Parathyroid adenoma (tissue), 2 donors: ENCODE measurements at regions not wholly inside any gene's neighbourhood (a gene's known extent, or its start where the extent isn't known, plus 50 kb on each side); places are given as distances from the start of the nearest gene placed in this dataset.

Experiments used
- H2AFZ ChIP-seq: fragments of 300-600 bp; sonication (generic); one replicate; pipeline ENCODE4 v1.7.0; 2017; ENCODE audit warnings: antibody characterized with exemption, mild to moderate bottlenecking
- H3K27ac ChIP-seq: fragments of 300-600 bp; sonication (generic); one replicate; pipeline ENCODE4 v1.7.0; 2017
- H3K27me3 ChIP-seq: fragments of 300-600 bp; sonication (generic); one replicate; pipeline ENCODE4 v1.7.0; 2017; ENCODE audit warnings: low read length; ENCODE audit not compliant: control insufficient read depth, insufficient read depth
- H3K36me3 ChIP-seq: fragments of 300-600 bp; sonication (generic); one replicate; pipeline ENCODE4 v1.7.0; 2017; ENCODE audit warnings: low read length; ENCODE audit not compliant: control insufficient read depth, insufficient read depth
- H3K4me1 ChIP-seq: fragments of 300-600 bp; sonication (generic); one replicate; pipeline ENCODE4 v1.7.0; 2017; ENCODE audit warnings: control low read depth
- H3K4me2 ChIP-seq: fragments of 300-600 bp; sonication (generic); one replicate; pipeline ENCODE4 v1.7.0; 2017; ENCODE audit warnings: low read length
- H3K4me3 ChIP-seq: fragments of 300-600 bp; sonication (generic); one replicate; pipeline ENCODE4 v1.7.0; 2017; ENCODE audit warnings: low read depth, low read length
- H3K79me2 ChIP-seq: fragments of 300-600 bp; sonication (generic); one replicate; pipeline ENCODE4 v1.7.0; 2017; ENCODE audit warnings: control low read depth
- H3K9ac ChIP-seq: fragments of 300-600 bp; sonication (generic); one replicate; pipeline ENCODE4 v1.7.0; 2017; ENCODE audit warnings: mild to moderate bottlenecking
- H3K9me3 ChIP-seq: fragments of 300-600 bp; sonication (generic); one replicate; pipeline ENCODE4 v1.7.0; 2017; ENCODE audit warnings: low read length; ENCODE audit not compliant: control insufficient read depth
- TF ChIP-seq, protein P1 (sequence below): fragments of 300-600 bp; sonication (generic); IDR thresholded peaks from one replicate; pipeline ENCODE4 v1.7.0; 2017; ENCODE audit warnings: antibody characterized with exemption, mild to moderate bottlenecking
- donor health status: primary hyperparathyroidism.

DNA sequence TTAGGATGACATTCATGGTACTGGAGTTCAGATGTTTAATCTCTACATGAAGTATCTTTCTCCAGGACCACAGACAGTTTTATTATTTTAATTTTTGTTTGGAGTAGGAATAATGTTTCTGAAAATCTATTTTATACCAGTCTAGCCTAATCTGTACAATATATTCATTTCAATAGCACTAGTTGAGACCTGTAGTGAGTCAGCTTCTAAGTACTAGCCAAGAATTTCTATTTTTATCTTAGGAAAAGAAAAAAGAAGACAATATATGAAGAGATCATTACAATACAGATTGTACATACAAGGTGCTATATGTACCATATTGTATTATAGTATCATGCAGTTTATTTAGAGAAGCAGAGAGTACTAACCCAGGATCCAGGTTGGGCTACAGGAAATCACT, 826.9 kb upstream of the PIK3C3 start:
- Histone ChIP-seq H3K4me1 (no peaks in the 10 kb centered on the region), H3K36me3 (no peaks in the 10 kb centered on the region), H3K79me2 (no peaks in the 10 kb centered on the region), H3K27me3 (no peaks in the 10 kb centered on the region), H3K9me3 (no peaks in the 10 kb centered on the region), H3K4me2 (no peak overlapping the region), H3K27ac (no peak overlapping the region), H2AFZ (no peak overlapping the region), H3K9ac (no peak overlapping the region), H3K4me3 (no peak overlapping the region)
- TF ChIP-seq, protein P1, sequence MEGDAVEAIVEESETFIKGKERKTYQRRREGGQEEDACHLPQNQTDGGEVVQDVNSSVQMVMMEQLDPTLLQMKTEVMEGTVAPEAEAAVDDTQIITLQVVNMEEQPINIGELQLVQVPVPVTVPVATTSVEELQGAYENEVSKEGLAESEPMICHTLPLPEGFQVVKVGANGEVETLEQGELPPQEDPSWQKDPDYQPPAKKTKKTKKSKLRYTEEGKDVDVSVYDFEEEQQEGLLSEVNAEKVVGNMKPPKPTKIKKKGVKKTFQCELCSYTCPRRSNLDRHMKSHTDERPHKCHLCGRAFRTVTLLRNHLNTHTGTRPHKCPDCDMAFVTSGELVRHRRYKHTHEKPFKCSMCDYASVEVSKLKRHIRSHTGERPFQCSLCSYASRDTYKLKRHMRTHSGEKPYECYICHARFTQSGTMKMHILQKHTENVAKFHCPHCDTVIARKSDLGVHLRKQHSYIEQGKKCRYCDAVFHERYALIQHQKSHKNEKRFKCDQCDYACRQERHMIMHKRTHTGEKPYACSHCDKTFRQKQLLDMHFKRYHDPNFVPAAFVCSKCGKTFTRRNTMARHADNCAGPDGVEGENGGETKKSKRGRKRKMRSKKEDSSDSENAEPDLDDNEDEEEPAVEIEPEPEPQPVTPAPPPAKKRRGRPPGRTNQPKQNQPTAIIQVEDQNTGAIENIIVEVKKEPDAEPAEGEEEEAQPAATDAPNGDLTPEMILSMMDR, result no peak

DNA sequence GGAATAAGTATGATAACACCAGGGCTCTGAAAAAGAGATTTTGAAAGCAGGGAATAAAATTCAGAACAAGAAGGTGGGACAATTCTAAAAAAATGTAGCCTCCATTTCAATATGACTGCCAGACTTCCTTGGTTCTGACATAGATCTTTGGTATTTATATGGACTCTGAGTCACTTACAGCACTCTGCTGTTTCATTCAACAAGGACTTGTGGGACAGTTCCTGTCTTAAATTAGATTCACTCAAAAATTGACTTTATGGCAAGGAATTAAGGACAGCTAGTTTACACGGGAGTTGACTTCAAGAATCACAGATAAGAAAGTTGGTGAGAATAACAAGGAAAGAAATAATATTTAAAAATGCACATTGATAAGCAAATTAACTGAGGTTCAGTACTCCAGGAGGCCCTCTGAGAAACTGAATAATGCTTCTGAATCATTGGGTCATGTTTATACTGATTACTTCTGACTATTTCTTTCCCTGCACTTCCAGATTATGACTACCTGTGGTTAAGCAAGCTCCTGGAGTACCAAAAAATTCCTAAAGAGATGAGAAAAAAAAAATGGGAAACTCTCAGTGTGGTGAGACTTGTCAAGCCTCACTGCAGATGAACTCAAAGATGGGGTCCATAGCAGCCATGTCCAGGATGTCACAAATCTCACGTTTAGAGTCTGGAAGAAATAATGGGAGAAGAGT, 828.3 kb upstream of the PIK3C3 start:
- Histone ChIP-seq H2AFZ (no peak overlapping the region), H3K9me3 (no peaks in the 10 kb centered on the region), H3K9ac (no peak overlapping the region), H3K27me3 (no peaks in the 10 kb centered on the region), H3K79me2 (no peaks in the 10 kb centered on the region), H3K36me3 (no peaks in the 10 kb centered on the region), H3K27ac (no peak overlapping the region), H3K4me1 (no peaks in the 10 kb centered on the region), H3K4me3 (no peak overlapping the region), H3K4me2 (no peak overlapping the region)
- TF ChIP-seq, protein P1, result no peak

DNA sequence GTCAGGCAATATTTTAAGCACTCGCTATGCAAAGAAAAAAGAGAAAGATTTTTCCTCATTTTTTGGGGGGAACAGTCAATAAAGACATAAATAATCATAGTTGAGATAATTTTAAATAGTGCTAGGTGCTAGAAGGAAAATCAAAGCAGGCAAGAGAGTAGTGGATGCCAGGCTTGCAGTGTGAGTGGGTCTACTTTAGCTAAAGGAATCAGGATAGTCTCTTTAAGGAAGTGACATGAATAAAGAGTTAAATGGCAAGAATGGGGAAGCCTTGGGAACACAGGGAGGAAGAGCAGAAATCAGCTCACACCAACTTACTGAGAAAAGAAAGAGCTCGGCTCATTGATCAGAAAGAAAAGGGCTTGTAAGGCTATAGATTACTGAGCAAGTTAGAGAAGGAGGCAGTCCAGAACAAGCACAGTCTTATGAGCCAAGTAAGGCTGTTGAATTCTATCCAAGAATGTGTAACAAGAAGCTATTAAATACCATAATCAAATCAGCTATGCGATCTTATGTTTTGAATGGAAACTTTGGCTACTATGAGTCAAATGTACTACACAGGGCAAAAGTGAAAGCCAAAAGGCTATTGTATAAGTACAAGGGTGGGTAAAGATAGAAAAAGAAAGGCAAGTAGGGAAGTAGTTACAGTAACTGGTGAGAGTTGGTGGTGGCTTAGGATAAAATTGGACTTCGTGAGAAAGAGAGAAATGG, 833.8 kb upstream of the PIK3C3 start:
- Histone ChIP-seq H3K79me2 (no peaks in the 10 kb centered on the region), H3K4me1 (no peaks in the 10 kb centered on the region), H3K9me3 (no peaks in the 10 kb centered on the region), H3K9ac (no peak overlapping the region), H2AFZ (no peak overlapping the region), H3K27ac (no peak overlapping the region), H3K36me3 (no peaks in the 10 kb centered on the region), H3K4me3 (no peak overlapping the region), H3K27me3 (no peaks in the 10 kb centered on the region), H3K4me2 (no peak overlapping the region)
- TF ChIP-seq, protein P1, result no peak

DNA sequence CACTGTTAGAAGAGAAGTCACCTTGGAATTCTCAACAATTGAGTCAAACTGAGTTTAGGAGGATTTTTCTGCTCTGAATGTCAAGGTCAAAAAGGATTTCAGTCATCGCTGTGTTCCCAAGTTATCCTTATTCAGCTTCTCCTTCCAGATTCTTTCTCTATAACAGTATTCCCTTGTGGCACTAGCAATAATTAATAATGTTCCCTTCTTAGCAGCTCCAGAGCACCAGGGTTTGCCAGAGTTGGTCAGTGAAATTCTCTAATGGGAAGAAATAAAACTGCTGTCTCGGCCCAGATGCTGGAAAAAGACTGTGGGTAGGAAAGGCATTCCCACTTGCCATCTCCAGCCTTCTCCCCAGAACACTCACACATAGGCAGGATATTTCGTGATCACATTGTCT, 836.0 kb upstream of the PIK3C3 start:
- TF ChIP-seq, protein P1, result no peak
- Histone ChIP-seq H3K4me1 (no peaks in the 10 kb centered on the region), H2AFZ (no peak overlapping the region), H3K4me2 (no peak overlapping the region), H3K9ac (no peak overlapping the region), H3K36me3 (no peaks in the 10 kb centered on the region), H3K9me3 (no peaks in the 10 kb centered on the region), H3K27me3 (no peaks in the 10 kb centered on the region), H3K27ac (no peak overlapping the region), H3K79me2 (no peaks in the 10 kb centered on the region), H3K4me3 (no peak overlapping the region)
